Neural cell (in vitro differentiated cells): ENCODE measurements at regions not wholly inside any gene's neighbourhood (a gene's known extent, or its start where the extent isn't known, plus 50 kb on each side); places are given as distances from the start of the nearest gene placed in this dataset.

Experiments used
- H2AFZ ChIP-seq: fragments of 200-600, 300-800 bp; sonication (generic), shearing (Covaris generic); 2 replicates; pipeline ENCODE4 v1.6.0; 2014; ENCODE audit warnings: low read depth, mild to moderate bottlenecking, antibody characterized with exemption, low read length, moderate library complexity
- H3F3A ChIP-seq: fragments of 200-600 bp; shearing (Covaris generic); 2 replicates; pipeline ENCODE4 v1.6.1; 2016; ENCODE audit warnings: mild to moderate bottlenecking, moderate library complexity, mixed read lengths, antibody characterized with exemption, low read length; ENCODE audit not compliant: insufficient read depth, poor library complexity, severe bottlenecking
- H3K27ac ChIP-seq: fragments of 200-600, 300-800 bp; sonication (generic), shearing (Covaris generic); 2 replicates; pipeline ENCODE4 v1.5.1; 2014; ENCODE audit warnings: mild to moderate bottlenecking, low read length, moderate library complexity
- H3K27me3 ChIP-seq: fragments of 300-800, 200-600 bp; sonication (generic), shearing (Covaris generic); 2 replicates; pipeline ENCODE4 v1.6.0; 2014; ENCODE audit warnings: mild to moderate bottlenecking, low read depth, low read length, moderate library complexity; ENCODE audit not compliant: insufficient read depth
- H3K36me3 ChIP-seq: fragments of 300-800, 200-600 bp; sonication (generic), shearing (Covaris generic); 2 replicates; pipeline ENCODE4 v1.5.1; 2014; ENCODE audit warnings: mild to moderate bottlenecking, antibody characterized with exemption, low read length, moderate library complexity; ENCODE audit not compliant: insufficient read depth
- H3K4me2 ChIP-seq: fragments of 300-800, 200-600 bp; sonication (generic), shearing (Covaris generic); 2 replicates; pipeline ENCODE4 v1.6.0; 2014; ENCODE audit warnings: mild to moderate bottlenecking, low read length
- H3K4me3 ChIP-seq: fragments of 300-800, 200-600 bp; sonication (generic), shearing (Covaris generic); 2 replicates; pipeline ENCODE4 v1.5.1; 2014; ENCODE audit warnings: mild to moderate bottlenecking, low read length, moderate library complexity
- H3K79me2 ChIP-seq: fragments of 200-600 bp; shearing (Covaris generic); replicated peaks from 2 replicates; pipeline ENCODE4 v1.6.0; 2014; ENCODE audit warnings: mild to moderate bottlenecking, low read length, moderate library complexity; ENCODE audit not compliant: insufficient read depth
- H3K9ac ChIP-seq: fragments of 300-800, 200-600 bp; sonication (generic), shearing (Covaris generic); 2 replicates; pipeline ENCODE4 v1.6.1; 2016; ENCODE audit warnings: mild to moderate bottlenecking, low read length, mixed read lengths
- H3K9me2 ChIP-seq: fragments of 200-600 bp; shearing (Covaris generic); 2 replicates; pipeline ENCODE4 v1.6.1; 2016; ENCODE audit warnings: mild to moderate bottlenecking, low read length, mixed read lengths; ENCODE audit not compliant: insufficient read depth
- H3K9me3 ChIP-seq: fragments of 200-600, 300-800 bp; sonication (generic), shearing (Covaris generic); 2 replicates; pipeline ENCODE4 v1.6.1; 2016; ENCODE audit warnings: mild to moderate bottlenecking, mixed run types, low read length, moderate library complexity, mixed read lengths
- H4K20me1 ChIP-seq: fragments of 200-600 bp; shearing (Covaris generic); 2 replicates; pipeline ENCODE4 v1.6.1; 2016; ENCODE audit warnings: mild to moderate bottlenecking, mixed run types; ENCODE audit not compliant: insufficient read depth
- EP300 ChIP-seq: fragments of 450-650 bp; conservative IDR thresholded peaks from 2 replicates; pipeline ENCODE4 v1.6.1; 2014; ENCODE audit warnings: antibody characterized with exemption, mild to moderate bottlenecking, moderate library complexity; ENCODE audit not compliant: poor library complexity, severe bottlenecking
- EZH2 ChIP-seq: fragments of 200-600, 300-800 bp; shearing (Covaris generic), sonication (generic); IDR thresholded peaks from 2 replicates; pipeline ENCODE4 v1.6.1; 2014; ENCODE audit warnings: antibody characterized with exemption, low read length, borderline replicate concordance, mild to moderate bottlenecking; ENCODE audit not compliant: insufficient read depth, poor library complexity, severe bottlenecking
- MXI1 ChIP-seq: fragments of 450-650 bp; conservative IDR thresholded peaks from 2 replicates; pipeline ENCODE4 v1.6.1; 2014; ENCODE audit warnings: antibody characterized with exemption, mild to moderate bottlenecking; ENCODE audit not compliant: poor library complexity, severe bottlenecking
- POLR2AphosphoS5 ChIP-seq: IDR thresholded peaks from 2 replicates; pipeline ENCODE4 v1.6.1; 2012
- RAD21 ChIP-seq: fragments of 450-650 bp; conservative IDR thresholded peaks from 2 replicates; pipeline ENCODE4 v1.6.1; 2014; ENCODE audit warnings: antibody characterized with exemption, mild to moderate bottlenecking, moderate library complexity
- SMC3 ChIP-seq: fragments of 450-650 bp; conservative IDR thresholded peaks from 2 replicates; pipeline ENCODE4 v1.6.1; 2014; ENCODE audit warnings: antibody characterized with exemption, mild to moderate bottlenecking, moderate library complexity; ENCODE audit not compliant: poor library complexity
- TAF1 ChIP-seq: IDR thresholded peaks from 2 replicates; pipeline ENCODE4 v1.6.1; 2012; ENCODE audit warnings: low read depth
- TF ChIP-seq, protein P1 (sequence below): IDR thresholded peaks from 2 replicates; pipeline ENCODE4 v1.6.1; 2012; ENCODE audit warnings: borderline replicate concordance
- TF ChIP-seq, protein P2 (sequence below): fragments of 450-650 bp; IDR thresholded peaks from 2 replicates; pipeline ENCODE4 v1.5.1; 2014; ENCODE audit warnings: antibody characterized with exemption, mild to moderate bottlenecking, moderate library complexity; ENCODE audit not compliant: poor library complexity, severe bottlenecking

DNA sequence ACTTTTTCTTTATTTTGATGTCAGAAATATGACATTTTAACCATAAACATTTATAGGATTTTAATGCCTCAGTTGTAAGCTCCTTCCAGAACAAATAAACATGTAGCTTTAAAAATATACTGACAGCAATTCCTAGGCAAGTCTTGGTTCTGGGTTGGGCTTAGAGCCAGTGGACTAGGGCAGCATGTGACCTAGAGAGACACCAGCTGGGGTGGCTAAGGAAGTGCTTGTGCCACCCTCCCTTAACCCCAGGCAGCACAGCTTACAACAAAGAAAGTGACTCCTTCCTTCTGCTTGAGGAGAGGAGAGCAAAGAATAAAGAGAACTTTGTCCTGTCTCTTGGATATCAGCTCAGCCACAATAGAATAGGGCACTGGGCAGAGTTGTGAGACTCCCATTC lies 61.6 kb upstream of the KTN1 start:
- TF ChIP-seq MXI1 (no peak), RAD21 (no peak), TAF1 (no peak), EP300 (no peak), POLR2AphosphoS5 (no peak), SMC3 (no peak), EZH2 (no peak)
- TF ChIP-seq, protein P1, sequence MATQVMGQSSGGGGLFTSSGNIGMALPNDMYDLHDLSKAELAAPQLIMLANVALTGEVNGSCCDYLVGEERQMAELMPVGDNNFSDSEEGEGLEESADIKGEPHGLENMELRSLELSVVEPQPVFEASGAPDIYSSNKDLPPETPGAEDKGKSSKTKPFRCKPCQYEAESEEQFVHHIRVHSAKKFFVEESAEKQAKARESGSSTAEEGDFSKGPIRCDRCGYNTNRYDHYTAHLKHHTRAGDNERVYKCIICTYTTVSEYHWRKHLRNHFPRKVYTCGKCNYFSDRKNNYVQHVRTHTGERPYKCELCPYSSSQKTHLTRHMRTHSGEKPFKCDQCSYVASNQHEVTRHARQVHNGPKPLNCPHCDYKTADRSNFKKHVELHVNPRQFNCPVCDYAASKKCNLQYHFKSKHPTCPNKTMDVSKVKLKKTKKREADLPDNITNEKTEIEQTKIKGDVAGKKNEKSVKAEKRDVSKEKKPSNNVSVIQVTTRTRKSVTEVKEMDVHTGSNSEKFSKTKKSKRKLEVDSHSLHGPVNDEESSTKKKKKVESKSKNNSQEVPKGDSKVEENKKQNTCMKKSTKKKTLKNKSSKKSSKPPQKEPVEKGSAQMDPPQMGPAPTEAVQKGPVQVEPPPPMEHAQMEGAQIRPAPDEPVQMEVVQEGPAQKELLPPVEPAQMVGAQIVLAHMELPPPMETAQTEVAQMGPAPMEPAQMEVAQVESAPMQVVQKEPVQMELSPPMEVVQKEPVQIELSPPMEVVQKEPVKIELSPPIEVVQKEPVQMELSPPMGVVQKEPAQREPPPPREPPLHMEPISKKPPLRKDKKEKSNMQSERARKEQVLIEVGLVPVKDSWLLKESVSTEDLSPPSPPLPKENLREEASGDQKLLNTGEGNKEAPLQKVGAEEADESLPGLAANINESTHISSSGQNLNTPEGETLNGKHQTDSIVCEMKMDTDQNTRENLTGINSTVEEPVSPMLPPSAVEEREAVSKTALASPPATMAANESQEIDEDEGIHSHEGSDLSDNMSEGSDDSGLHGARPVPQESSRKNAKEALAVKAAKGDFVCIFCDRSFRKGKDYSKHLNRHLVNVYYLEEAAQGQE: no peak
- TF ChIP-seq, protein P2, sequence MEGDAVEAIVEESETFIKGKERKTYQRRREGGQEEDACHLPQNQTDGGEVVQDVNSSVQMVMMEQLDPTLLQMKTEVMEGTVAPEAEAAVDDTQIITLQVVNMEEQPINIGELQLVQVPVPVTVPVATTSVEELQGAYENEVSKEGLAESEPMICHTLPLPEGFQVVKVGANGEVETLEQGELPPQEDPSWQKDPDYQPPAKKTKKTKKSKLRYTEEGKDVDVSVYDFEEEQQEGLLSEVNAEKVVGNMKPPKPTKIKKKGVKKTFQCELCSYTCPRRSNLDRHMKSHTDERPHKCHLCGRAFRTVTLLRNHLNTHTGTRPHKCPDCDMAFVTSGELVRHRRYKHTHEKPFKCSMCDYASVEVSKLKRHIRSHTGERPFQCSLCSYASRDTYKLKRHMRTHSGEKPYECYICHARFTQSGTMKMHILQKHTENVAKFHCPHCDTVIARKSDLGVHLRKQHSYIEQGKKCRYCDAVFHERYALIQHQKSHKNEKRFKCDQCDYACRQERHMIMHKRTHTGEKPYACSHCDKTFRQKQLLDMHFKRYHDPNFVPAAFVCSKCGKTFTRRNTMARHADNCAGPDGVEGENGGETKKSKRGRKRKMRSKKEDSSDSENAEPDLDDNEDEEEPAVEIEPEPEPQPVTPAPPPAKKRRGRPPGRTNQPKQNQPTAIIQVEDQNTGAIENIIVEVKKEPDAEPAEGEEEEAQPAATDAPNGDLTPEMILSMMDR: no peak
- Histone ChIP-seq H3K4me3 (no peak overlapping the region), H3K27ac (no peak overlapping the region), H2AFZ (no peak overlapping the region), H3K9ac (no peak overlapping the region), H3K9me3 (no peaks in the 10 kb centered on the region), H3F3A (no peaks in the 10 kb centered on the region), H3K79me2 (no peaks in the 10 kb centered on the region), H3K9me2 (no peaks in the 10 kb centered on the region), H4K20me1 (no peaks in the 10 kb centered on the region), H3K36me3 (no peaks in the 10 kb centered on the region), H3K27me3 (no peaks in the 10 kb centered on the region), H3K4me2 (no peak overlapping the region)

DNA sequence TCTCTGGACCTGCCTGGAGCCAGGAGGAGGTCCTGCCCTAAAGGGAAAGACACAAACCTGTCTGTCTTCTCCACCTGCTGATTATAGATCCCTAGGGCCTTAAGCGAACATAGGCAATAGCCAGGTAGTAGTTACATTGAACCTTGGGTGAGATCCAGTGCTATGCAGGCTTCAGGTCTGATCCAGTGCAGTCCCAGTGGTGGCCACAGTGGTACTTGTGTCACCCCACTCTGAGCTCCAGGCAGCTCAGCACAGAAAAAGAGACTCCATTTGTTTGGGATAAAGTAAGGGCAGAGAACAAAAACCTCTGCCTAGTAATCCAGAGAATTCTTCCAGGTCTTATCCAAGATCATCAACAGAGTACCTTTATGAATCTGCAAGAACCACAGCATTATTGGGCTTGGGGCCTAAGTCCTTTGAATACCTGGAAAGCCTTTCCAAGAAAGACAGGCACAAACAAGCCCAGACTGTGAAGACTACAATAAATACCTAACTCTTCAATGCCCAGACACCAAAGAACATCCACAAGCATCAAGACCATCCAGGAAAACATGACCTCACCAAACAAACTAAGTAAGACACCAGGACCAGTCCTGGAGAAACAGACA lies 60.4 kb upstream of the KTN1 start:
- TF ChIP-seq RAD21 (no peak), EP300 (no peak), SMC3 (no peak), TAF1 (no peak), POLR2AphosphoS5 (no peak), EZH2 (no peak), MXI1 (no peak)
- TF ChIP-seq, protein P1: no peak
- TF ChIP-seq, protein P2: no peak

More for the DNA sequence above, 60.4 kb upstream of the KTN1 start:
- no peak overlapping the region for H3K9ac ChIP-seq
- H2AFZ ChIP-seq: no peak overlapping the region
- H3K79me2 ChIP-seq: no peaks in the 10 kb centered on the region
- H3K9me2 ChIP-seq: no peaks in the 10 kb centered on the region
- no peak overlapping the region for H3K27ac ChIP-seq
- H3K27me3 ChIP-seq: no peaks in the 10 kb centered on the region
- H3F3A ChIP-seq: no peaks in the 10 kb centered on the region
- H3K4me2 ChIP-seq: no peak overlapping the region
- no peaks in the 10 kb centered on the region for H4K20me1 ChIP-seq
- no peaks in the 10 kb centered on the region for H3K36me3 ChIP-seq
- H3K4me3 ChIP-seq: no peak overlapping the region
- no peaks in the 10 kb centered on the region for H3K9me3 ChIP-seq
